SU-DHL-6 (cell line): ENCODE measurements at regions not wholly inside any gene's neighbourhood (a gene's known extent, or its start where the extent isn't known, plus 50 kb on each side); places are given as distances from the start of the nearest gene placed in this dataset.

ENCODE experiments used
- H2AFZ ChIP-seq: fragments of 200-600 bp; sonication (generic); 2 replicates; pipeline ENCODE4 v1.6.1; 2014; ENCODE audit warnings: low read depth, mild to moderate bottlenecking, moderate library complexity, mixed read lengths, antibody characterized with exemption, low read length; ENCODE audit not compliant: severe bottlenecking
- H3F3A ChIP-seq: fragments of 200-600 bp; shearing (Covaris generic); 2 replicates; pipeline ENCODE4 v1.6.0; 2016; ENCODE audit warnings: antibody characterized with exemption, mild to moderate bottlenecking; ENCODE audit not compliant: insufficient read depth
- H3K27ac ChIP-seq: fragments of 200-600 bp; sonication (generic); 2 replicates; pipeline ENCODE4 v1.5.1; 2016; ENCODE audit warnings: low read depth, mild to moderate bottlenecking, low read length, moderate library complexity, mixed read lengths
- H3K27me3 ChIP-seq: fragments of 200-600 bp; sonication (generic), shearing (Covaris generic); 2 replicates; pipeline ENCODE4 v1.6.0; 2014; ENCODE audit warnings: mild to moderate bottlenecking, low read length
- H3K36me3 ChIP-seq: fragments of 200-600 bp; sonication (generic); 2 replicates; pipeline ENCODE4 v1.6.1; 2014; ENCODE audit warnings: mild to moderate bottlenecking, low read length, mixed read lengths
- H3K4me2 ChIP-seq: fragments of 300-600, 200-600 bp; shearing (Covaris generic), sonication (generic); 2 replicates; pipeline ENCODE4 v1.6.0; 2014; ENCODE audit warnings: low read length, low read depth, mild to moderate bottlenecking; ENCODE audit not compliant: poor library complexity, severe bottlenecking
- H3K4me3 ChIP-seq: fragments of 200-600 bp; sonication (generic); 2 replicates; pipeline ENCODE4 v1.5.1; 2014; ENCODE audit warnings: antibody characterized with exemption, low read length, mild to moderate bottlenecking, mixed read lengths; ENCODE audit not compliant: insufficient read depth, poor library complexity, severe bottlenecking
- H3K79me2 ChIP-seq: fragments of 200-600 bp; sonication (generic); 2 replicates; pipeline ENCODE4 v1.6.1; 2014; ENCODE audit warnings: mild to moderate bottlenecking, low read length, moderate library complexity; ENCODE audit not compliant: insufficient read depth
- H3K9ac ChIP-seq: fragments of 200-600 bp; sonication (generic); 2 replicates; pipeline ENCODE4 v1.7.0; 2014; ENCODE audit warnings: mild to moderate bottlenecking, low read length
- H3K9me2 ChIP-seq: fragments of 200-600 bp; sonication (generic); replicated peaks from 2 replicates; pipeline ENCODE4 v1.6.1; 2014; ENCODE audit warnings: low read length; ENCODE audit not compliant: insufficient read depth
- H3K9me3 ChIP-seq: fragments of 200-600 bp; sonication (generic); 2 replicates; pipeline ENCODE4 v1.6.1; 2014; ENCODE audit warnings: low read length, mixed read lengths; ENCODE audit not compliant: insufficient read depth
- H4K20me1 ChIP-seq: fragments of 200-600 bp; sonication (generic); 2 replicates; pipeline ENCODE4 v1.6.1; 2014; ENCODE audit warnings: low read depth, mild to moderate bottlenecking, antibody characterized with exemption, low read length, moderate library complexity, mixed read lengths
- CTCF ChIP-seq: fragments of 200-600 bp; sonication (generic); IDR thresholded peaks from one replicate; pipeline ENCODE4 v1.5.1; 2017; ENCODE audit warnings: antibody characterized with exemption, mild to moderate bottlenecking, low read length, moderate library complexity; ENCODE audit not compliant: insufficient read depth, poor library complexity, severe bottlenecking
- EZH2phosphoT487 ChIP-seq: fragments of 200-600 bp; sonication (generic), shearing (Covaris generic); conservative IDR thresholded peaks from 2 replicates; pipeline ENCODE4 v1.6.1; 2018; ENCODE audit warnings: mild to moderate bottlenecking, antibody characterized with exemption, low read length, moderate library complexity, mixed read lengths

GRCh38 chr20:19811231-19811630 lies 53.2 kb downstream of the RIN2 start:
- no peak overlapping the region for H3K27ac ChIP-seq
- H2AFZ ChIP-seq = no peak overlapping the region

GRCh38 chr20:19812056-19812455 lies 54.0 kb downstream of the RIN2 start:
- no peaks in the 10 kb centered on the region for H4K20me1 ChIP-seq
- no peaks in the 10 kb centered on the region for H3K27me3 ChIP-seq
- no peaks in the 10 kb centered on the region for H3K9me3 ChIP-seq
- H2AFZ ChIP-seq = no peak overlapping the region
- H3K4me2 ChIP-seq = no peak overlapping the region
- no peaks in the 10 kb centered on the region for H3K36me3 ChIP-seq
- no peaks in the 10 kb centered on the region for H3F3A ChIP-seq
- no peak overlapping the region for H3K4me3 ChIP-seq
- no peak overlapping the region for H3K9ac ChIP-seq
- H3K9me2 ChIP-seq = no peaks in the 10 kb centered on the region
- H3K27ac ChIP-seq = no peak overlapping the region
- H3K79me2 ChIP-seq = no peaks in the 10 kb centered on the region
- TF ChIP-seq EZH2phosphoT487 = no peak
- TF ChIP-seq CTCF = no peak

More at GRCh38 chr20:19811231-19811630, 53.2 kb downstream of the RIN2 start:
- H3K36me3 ChIP-seq = no peaks in the 10 kb centered on the region
- no peak overlapping the region for H3K9ac ChIP-seq
- no peak overlapping the region for H3K4me3 ChIP-seq
- no peak overlapping the region for H3K4me2 ChIP-seq
- no peaks in the 10 kb centered on the region for H3K79me2 ChIP-seq
- H3K9me3 ChIP-seq = no peaks in the 10 kb centered on the region
- H3K27me3 ChIP-seq = no peaks in the 10 kb centered on the region
- TF ChIP-seq CTCF (no peak), EZH2phosphoT487 (no peak)
- no peaks in the 10 kb centered on the region for H4K20me1 ChIP-seq
- no peaks in the 10 kb centered on the region for H3K9me2 ChIP-seq
- H3F3A ChIP-seq = no peaks in the 10 kb centered on the region

- Histone ChIP-seq H3K79me2 (no peaks in the 10 kb centered on the region), H3K36me3 (no peaks in the 10 kb centered on the region), H3K9me3 (no peaks in the 10 kb centered on the region), H3K27ac (no peak overlapping the region), H2AFZ (no peak overlapping the region), H3K4me3 (no peak overlapping the region), H3K9ac (no peak overlapping the region), H3K9me2 (no peaks in the 10 kb centered on the region), H4K20me1 (no peaks in the 10 kb centered on the region), H3F3A (no peaks in the 10 kb centered on the region), H3K27me3 (no peaks in the 10 kb centered on the region), H3K4me2 (no peak overlapping the region)
- TF ChIP-seq CTCF (no peak), EZH2phosphoT487 (no peak)
These were observed 54.6 kb downstream of the RIN2 start for GRCh38 chr20:19812696-19813095.
